ENCODE measurements at regions not wholly inside any gene's neighbourhood (a gene's known extent, or its start where the extent isn't known, plus 50 kb on each side); places are given as distances from the start of the nearest gene placed in this dataset.

DNA sequence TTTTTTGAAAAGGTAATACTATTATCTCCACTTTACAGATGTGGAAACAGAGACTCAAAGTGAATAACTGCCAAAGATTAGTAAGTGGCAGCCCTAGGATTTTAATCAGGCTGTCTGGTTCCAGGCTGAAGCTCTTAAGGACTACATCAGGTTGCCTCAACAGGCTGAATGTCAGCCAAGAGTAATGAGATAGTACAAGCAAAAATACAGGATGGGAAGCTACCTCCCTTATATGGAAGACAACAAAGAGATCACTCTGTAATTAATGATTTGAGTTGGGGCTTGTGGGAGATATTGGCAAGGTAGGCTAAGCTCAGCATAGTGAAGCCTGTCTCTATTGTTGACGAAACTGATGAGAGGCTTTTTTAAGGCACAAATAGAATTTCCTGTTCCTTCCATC lies 323.1 kb downstream of the KCNJ3 start:
- H3K36me3 ChIP-seq (ENCODE audit: control insufficient read depth in 2 of 2, extremely low read depth in 1 of 2, insufficient read depth in 2 of 2, low read length in 2 of 2) = no peaks in the 10 kb centered on the region
- H3K9me1 ChIP-seq (replicated peaks; ENCODE audit: control insufficient read depth, extremely low read depth, insufficient read depth, low read length) = no peaks in the 10 kb centered on the region
- no peaks in the 10 kb centered on the region for H3K9me3 ChIP-seq (replicated peaks; ENCODE audit: control insufficient read depth, insufficient read depth, low read length)
- no peak for DNase-seq (ENCODE audit: low read depth, low spot score)
- H2AFZ ChIP-seq (ENCODE audit: low read depth, low read length) = no peak overlapping the region
- H3K4me1 ChIP-seq (ENCODE audit: control insufficient read depth, extremely low read depth, insufficient read depth, low read length) = no peaks in the 10 kb centered on the region
- FAIRE-seq = no peak
- H3K4me3 ChIP-seq (replicated peaks in 1 of 3; ENCODE audit: insufficient read depth in 1 of 3, low read depth in 1 of 3, low read length in 3 of 3) = no peak overlapping the region
- intact Hi-C loops (cut with micrococcal nuclease) (no loop called here), dilution Hi-C loops (cut with MboI; ENCODE audit: extremely low pct_ligation_motif_present, low sequenced_read_pairs) (no loop called here)
- no TSS peak for BruUV-seq (replicated peaks)
- H3K27me3 ChIP-seq (ENCODE audit: control insufficient read depth in 2 of 2, insufficient read depth in 2 of 2, low read length in 2 of 2) = no peaks in the 10 kb centered on the region
- no peaks in the 10 kb centered on the region for H4K20me1 ChIP-seq (replicated peaks; ENCODE audit: control insufficient read depth, extremely low read depth, insufficient read depth, low read length)
- no peaks in the 10 kb centered on the region for H3K79me2 ChIP-seq (ENCODE audit: control insufficient read depth, insufficient read depth, low read length)
- H3K27ac ChIP-seq (ENCODE audit: insufficient read depth, low read depth, low read length) = no peak overlapping the region
- no peak for TF ChIP-seq MYC (IDR thresholded peaks at IDR 0.05; ENCODE audit: low read depth, low read length)
- TF ChIP-seq POLR2AphosphoS5 (IDR thresholded peaks at IDR 0.05; ENCODE audit: insufficient read depth, low read depth, low read length) = no peak
- no peak for TF ChIP-seq EZH2 (IDR thresholded peaks at IDR 0.05; ENCODE audit: borderline replicate concordance, low read depth, low read length, severe bottlenecking)
- no peak for TF ChIP-seq FOS (IDR thresholded peaks at IDR 0.05; ENCODE audit: borderline replicate concordance, insufficient read depth, low read length)
- TF ChIP-seq, protein P1, sequence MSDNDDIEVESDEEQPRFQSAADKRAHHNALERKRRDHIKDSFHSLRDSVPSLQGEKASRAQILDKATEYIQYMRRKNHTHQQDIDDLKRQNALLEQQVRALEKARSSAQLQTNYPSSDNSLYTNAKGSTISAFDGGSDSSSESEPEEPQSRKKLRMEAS (IDR thresholded peaks at IDR 0.05; ENCODE audit: insufficient read depth, insufficient read length) = no peak
- TF ChIP-seq GATA2 (IDR thresholded peaks at IDR 0.05; ENCODE audit: insufficient read depth, insufficient read length, low read depth, low read length) = no peak
- TF ChIP-seq, protein P2, sequence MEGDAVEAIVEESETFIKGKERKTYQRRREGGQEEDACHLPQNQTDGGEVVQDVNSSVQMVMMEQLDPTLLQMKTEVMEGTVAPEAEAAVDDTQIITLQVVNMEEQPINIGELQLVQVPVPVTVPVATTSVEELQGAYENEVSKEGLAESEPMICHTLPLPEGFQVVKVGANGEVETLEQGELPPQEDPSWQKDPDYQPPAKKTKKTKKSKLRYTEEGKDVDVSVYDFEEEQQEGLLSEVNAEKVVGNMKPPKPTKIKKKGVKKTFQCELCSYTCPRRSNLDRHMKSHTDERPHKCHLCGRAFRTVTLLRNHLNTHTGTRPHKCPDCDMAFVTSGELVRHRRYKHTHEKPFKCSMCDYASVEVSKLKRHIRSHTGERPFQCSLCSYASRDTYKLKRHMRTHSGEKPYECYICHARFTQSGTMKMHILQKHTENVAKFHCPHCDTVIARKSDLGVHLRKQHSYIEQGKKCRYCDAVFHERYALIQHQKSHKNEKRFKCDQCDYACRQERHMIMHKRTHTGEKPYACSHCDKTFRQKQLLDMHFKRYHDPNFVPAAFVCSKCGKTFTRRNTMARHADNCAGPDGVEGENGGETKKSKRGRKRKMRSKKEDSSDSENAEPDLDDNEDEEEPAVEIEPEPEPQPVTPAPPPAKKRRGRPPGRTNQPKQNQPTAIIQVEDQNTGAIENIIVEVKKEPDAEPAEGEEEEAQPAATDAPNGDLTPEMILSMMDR (IDR thresholded peaks at IDR 0.05; ENCODE audit: extremely low read depth in 1 of 2, insufficient read depth in 1 of 2, low read depth in 1 of 2, low read length in 2 of 2) = no peak
- no peak for TF ChIP-seq POLR2A (IDR thresholded peaks at IDR 0.05; ENCODE audit: low read depth, low read length)
- TF ChIP-seq JUN (IDR thresholded peaks at IDR 0.05; ENCODE audit: borderline replicate concordance, insufficient read depth, insufficient read length, low read depth) = no peak
- H3K9ac ChIP-seq (replicated peaks; ENCODE audit: extremely low read depth, insufficient read depth, low read length) = no peak overlapping the region
- no peak overlapping the region for H3K4me2 ChIP-seq (ENCODE audit: insufficient read depth, low read length)
- ChIA-PET POLR2A (no interaction called here), CTCF (interaction anchor here (0.9 to 1.6 kb wide), 3 partner anchors 10 to 25 kb away, joined by 3 to 4 read pairs (median 3); no protein-coding TSS in a partner anchor)
